ENCODE measurements at regions not wholly inside any gene's neighbourhood (a gene's known extent, or its start where the extent isn't known, plus 50 kb on each side); places are given as distances from the start of the nearest gene placed in this dataset.

- TF ChIP-seq POLR2A (IDR thresholded peaks at IDR 0.05) (no peak), CTCF (IDR thresholded peaks at IDR 0.05) (no peak)
These were observed 317.6 kb upstream of the SMIM21 start for GRCh38 chr18:75745147-75745546.
